ENCODE measurements at regions not wholly inside any gene's neighbourhood (a gene's known extent, or its start where the extent isn't known, plus 50 kb on each side); places are given as distances from the start of the nearest gene placed in this dataset.

DNA sequence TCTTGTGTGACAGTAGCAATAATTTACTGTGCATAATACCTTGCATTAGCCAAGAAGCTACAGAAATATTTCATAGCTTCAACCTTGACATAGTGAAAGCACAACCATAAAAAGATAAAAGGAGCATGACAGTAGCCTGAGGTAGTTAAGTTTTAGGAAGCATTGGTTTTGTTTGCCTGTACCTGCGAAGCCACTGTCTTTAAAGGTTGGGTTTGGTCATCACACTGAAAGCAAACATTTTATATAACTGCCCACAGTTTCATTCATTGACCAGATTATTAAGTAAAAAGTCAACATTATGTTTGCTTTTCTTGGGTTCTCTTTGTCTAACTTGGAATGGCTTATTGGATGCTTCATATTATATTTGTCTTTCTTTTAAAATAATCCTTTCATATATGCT lies 450.1 kb upstream of the IL12A start:
- TF ChIP-seq, protein P1, sequence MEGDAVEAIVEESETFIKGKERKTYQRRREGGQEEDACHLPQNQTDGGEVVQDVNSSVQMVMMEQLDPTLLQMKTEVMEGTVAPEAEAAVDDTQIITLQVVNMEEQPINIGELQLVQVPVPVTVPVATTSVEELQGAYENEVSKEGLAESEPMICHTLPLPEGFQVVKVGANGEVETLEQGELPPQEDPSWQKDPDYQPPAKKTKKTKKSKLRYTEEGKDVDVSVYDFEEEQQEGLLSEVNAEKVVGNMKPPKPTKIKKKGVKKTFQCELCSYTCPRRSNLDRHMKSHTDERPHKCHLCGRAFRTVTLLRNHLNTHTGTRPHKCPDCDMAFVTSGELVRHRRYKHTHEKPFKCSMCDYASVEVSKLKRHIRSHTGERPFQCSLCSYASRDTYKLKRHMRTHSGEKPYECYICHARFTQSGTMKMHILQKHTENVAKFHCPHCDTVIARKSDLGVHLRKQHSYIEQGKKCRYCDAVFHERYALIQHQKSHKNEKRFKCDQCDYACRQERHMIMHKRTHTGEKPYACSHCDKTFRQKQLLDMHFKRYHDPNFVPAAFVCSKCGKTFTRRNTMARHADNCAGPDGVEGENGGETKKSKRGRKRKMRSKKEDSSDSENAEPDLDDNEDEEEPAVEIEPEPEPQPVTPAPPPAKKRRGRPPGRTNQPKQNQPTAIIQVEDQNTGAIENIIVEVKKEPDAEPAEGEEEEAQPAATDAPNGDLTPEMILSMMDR (IDR thresholded peaks at IDR 0.05): no peak
- TF ChIP-seq POLR2A (IDR thresholded peaks at IDR 0.05): no peak

Measured in adrenal gland (tissue), 5 donors.